Mucosa of descending colon (tissue), 3 donors: ENCODE measurements at regions not wholly inside any gene's neighbourhood (a gene's known extent, or its start where the extent isn't known, plus 50 kb on each side); places are given as distances from the start of the nearest gene placed in this dataset.

ENCODE experiments used
- ATAC-seq: fragments of 200-7000 bp; cut with Tn5 transposase; one replicate; pipeline ENCODE4 v1.9.1; 2020; ENCODE audit warnings: mild to moderate bottlenecking, moderate library complexity
- DNase-seq, 3 donors: peaks; one replicate each; pipeline ENCODE4 v3.0.0-alpha.2; 2020
- H3K36me3 ChIP-seq: fragments of 200-600 bp; one replicate; pipeline ENCODE4 v1.8.0; 2021; ENCODE audit warnings: low read depth, mild to moderate bottlenecking
- H3K4me1 ChIP-seq: fragments of 200-600 bp; one replicate; pipeline ENCODE4 v1.8.0; 2021; ENCODE audit warnings: low read depth, mild to moderate bottlenecking
- H3K4me3 ChIP-seq: fragments of 200-600 bp; one replicate; pipeline ENCODE4 v1.8.0; 2021; ENCODE audit warnings: mild to moderate bottlenecking
- H3K9me3 ChIP-seq: fragments of 200-600 bp; one replicate; pipeline ENCODE4 v1.8.0; 2021; ENCODE audit warnings: mild to moderate bottlenecking
- intact Hi-C, 2 donors: fragments of 100-400 bp; cut with DNase I in 1 of 2; cut with micrococcal nuclease in 1 of 2; formaldehyde crosslinking; loops; one replicate each; pipeline versions ENCODE4 v1.11.0 to v1.11.1; 2022; cut with DNase I, micrococcal nuclease
- TF ChIP-seq, protein P1 (sequence below): fragments of 200-600 bp; IDR thresholded peaks from one replicate; pipeline ENCODE4 v1.8.0; 2022; ENCODE audit warnings: antibody characterized with exemption, mild to moderate bottlenecking
- donor health status: DM: no; HTN: no; CAD: no; lungs with moderate emphysema.
- donor health status: DM: no; HTN: no; CAD: no.
- donor health status: DM: no; HTN: yes; CAD: no.

DNA sequence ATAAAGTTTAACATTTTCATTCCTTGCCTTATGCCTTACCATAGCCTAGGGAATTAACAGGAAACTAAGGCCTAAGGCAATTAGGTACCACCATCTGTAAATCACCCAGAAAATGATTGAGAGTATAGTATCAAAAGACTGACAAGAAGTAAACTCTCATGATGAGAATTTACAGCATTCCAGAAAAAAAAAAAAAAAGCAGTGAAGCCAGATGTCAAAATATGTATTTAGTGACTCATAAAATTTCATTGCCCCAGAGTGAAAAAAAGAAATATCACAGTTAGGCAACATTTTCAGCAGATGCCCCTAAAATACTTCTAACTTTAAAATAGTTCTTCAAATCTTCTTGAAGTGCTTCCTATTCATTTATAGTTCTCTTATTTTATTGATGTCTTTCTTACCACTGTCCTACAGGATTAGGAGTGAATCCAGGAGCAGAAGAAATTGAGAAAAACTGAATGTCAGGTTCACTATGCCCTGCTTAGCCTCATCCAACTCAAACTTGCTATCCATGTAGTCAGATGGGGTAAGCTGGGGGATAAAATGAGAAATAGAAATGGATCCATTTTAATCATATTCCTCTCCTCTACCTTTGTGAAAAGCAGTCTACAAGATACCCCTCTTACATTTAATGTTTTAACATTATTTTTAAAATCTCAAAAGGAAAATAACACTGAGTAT, 57.3 kb upstream of the TANK start:
- Histone ChIP-seq H3K9me3 (no peaks in the 10 kb centered on the region), H3K4me1 (no peaks in the 10 kb centered on the region), H3K4me3 (no peak overlapping the region), H3K36me3 (no peaks in the 10 kb centered on the region)
- TF ChIP-seq, protein P1, sequence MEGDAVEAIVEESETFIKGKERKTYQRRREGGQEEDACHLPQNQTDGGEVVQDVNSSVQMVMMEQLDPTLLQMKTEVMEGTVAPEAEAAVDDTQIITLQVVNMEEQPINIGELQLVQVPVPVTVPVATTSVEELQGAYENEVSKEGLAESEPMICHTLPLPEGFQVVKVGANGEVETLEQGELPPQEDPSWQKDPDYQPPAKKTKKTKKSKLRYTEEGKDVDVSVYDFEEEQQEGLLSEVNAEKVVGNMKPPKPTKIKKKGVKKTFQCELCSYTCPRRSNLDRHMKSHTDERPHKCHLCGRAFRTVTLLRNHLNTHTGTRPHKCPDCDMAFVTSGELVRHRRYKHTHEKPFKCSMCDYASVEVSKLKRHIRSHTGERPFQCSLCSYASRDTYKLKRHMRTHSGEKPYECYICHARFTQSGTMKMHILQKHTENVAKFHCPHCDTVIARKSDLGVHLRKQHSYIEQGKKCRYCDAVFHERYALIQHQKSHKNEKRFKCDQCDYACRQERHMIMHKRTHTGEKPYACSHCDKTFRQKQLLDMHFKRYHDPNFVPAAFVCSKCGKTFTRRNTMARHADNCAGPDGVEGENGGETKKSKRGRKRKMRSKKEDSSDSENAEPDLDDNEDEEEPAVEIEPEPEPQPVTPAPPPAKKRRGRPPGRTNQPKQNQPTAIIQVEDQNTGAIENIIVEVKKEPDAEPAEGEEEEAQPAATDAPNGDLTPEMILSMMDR: no peak
- ATAC-seq: no peak
- intact Hi-C loops: no loop called here
- DNase-seq: no peak

GRCh38 chr2:161103451-161103831, 56.8 kb upstream of the TANK start:
- ATAC-seq (peak; percentile 50), DNase-seq (no peak)
- intact Hi-C loops: no loop called here
- Histone ChIP-seq H3K9me3 (no peaks in the 10 kb centered on the region), H3K4me3 (no peak overlapping the region), H3K4me1 (no peaks in the 10 kb centered on the region), H3K36me3 (no peaks in the 10 kb centered on the region)
- TF ChIP-seq, protein P1: no peak

DNA sequence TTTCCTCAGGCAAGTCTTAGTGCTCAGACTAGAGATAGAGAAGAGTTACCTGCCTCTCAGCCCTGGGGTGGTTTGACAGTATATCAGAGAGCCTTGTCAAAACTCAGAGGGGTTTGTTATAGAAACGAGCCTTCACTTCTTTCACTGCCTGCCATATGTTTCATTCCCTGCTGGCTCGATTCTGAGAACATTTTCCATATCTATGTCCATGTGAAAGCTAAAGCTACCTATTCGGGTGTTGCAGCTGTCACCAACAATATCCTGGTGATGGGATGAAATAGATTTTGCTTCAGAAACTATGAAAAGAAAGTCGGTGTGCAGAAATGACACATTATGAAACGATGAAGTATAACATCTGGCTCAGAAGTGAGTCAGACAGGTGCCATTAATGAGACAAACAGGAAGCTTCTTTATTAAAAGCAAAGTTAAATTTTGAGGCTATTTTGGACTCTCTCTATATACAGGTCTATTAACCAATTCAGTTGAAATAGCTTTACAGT, 56.1 kb upstream of the TANK start:
- Histone ChIP-seq H3K9me3 (no peaks in the 10 kb centered on the region), H3K4me1 (no peaks in the 10 kb centered on the region), H3K4me3 (no peak overlapping the region), H3K36me3 (no peaks in the 10 kb centered on the region)
- no peak for ATAC-seq
- no peak for DNase-seq
- TF ChIP-seq, protein P1: no peak
- intact Hi-C loops: no loop called here

DNA sequence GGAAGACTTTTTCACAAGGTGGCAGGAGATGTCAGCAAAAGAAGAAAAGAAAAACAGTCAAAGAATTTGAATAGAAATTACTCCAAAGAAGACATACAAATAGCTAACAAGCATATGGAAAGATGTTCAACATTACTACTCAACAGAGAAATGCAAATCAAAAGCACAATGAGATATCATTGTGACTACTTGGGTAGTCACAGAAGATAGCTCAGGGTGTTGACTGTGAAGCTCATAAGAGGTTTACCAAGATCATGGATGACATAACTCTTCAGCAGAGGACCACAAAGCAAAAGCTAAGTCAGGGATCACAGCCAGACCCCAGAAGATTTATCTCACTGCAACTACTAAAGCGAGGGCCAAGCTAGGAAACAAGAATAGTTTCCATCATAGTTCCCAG, 53.0 kb upstream of the TANK start:
- Histone ChIP-seq H3K9me3 (no peaks in the 10 kb centered on the region), H3K4me3 (no peak overlapping the region), H3K36me3 (no peaks in the 10 kb centered on the region), H3K4me1 (no peaks in the 10 kb centered on the region)
- no peak for ATAC-seq
- intact Hi-C loops: no loop called here
- no peak for DNase-seq
- TF ChIP-seq, protein P1: no peak
